Tibial artery (tissue), 4 donors: ENCODE measurements at regions not wholly inside any gene's neighbourhood (a gene's known extent, or its start where the extent isn't known, plus 50 kb on each side); places are given as distances from the start of the nearest gene placed in this dataset.
"Not testable (repeated sequence)": the region's sequence is repeated elsewhere in the genome, so short reads cannot be mapped to it uniquely, and the experiment has no call there.

Experiments
- DNase-seq, 2 donors: peaks; one replicate each; pipeline ENCODE4 v3.0.0-alpha.2; 2019
- H3K27ac ChIP-seq, 2 donors: fragments of 200-600 bp; sonication (generic) in 1 of 2; 1 replicate in 1 of 2; 2 replicates in 1 of 2; pipeline ENCODE4 v1.5.1; 2018 to 2019; ENCODE audit warnings: mild to moderate bottlenecking in 1 of 2
- H3K27me3 ChIP-seq, 2 donors: fragments of 200-600 bp; sonication (generic) in 1 of 2; one replicate each; pipeline versions ENCODE4 v1.5.1 to v1.6.0; 2016 to 2019
- H3K36me3 ChIP-seq, 3 donors: fragments of 200-600 bp; sonication (generic) in 2 of 3; one replicate each; pipeline ENCODE4 v1.5.1; 2016 to 2019; ENCODE audit warnings: mild to moderate bottlenecking in 2 of 3
- H3K4me1 ChIP-seq, 4 donors: fragments of 200-600 bp; sonication (generic) in 2 of 4; 1 replicate in 3 of 4; 2 replicates in 1 of 4; pipeline ENCODE4 v1.5.1; 2016 to 2019
- H3K4me3 ChIP-seq, 2 donors: fragments of 200-600 bp; sonication (generic) in 1 of 2; 1 replicate in 1 of 2; 2 replicates in 1 of 2; pipeline ENCODE4 v1.5.1; 2018 to 2019; ENCODE audit warnings: mild to moderate bottlenecking in 2 of 2
- H3K9me3 ChIP-seq, 3 donors: fragments of 200-600 bp; sonication (generic) in 1 of 3; one replicate each; pipeline ENCODE4 v1.5.1; 2016 to 2019
- CTCF ChIP-seq, 2 experiments: fragments of 200-600 bp in 1 of 2; fragments of 450-650 bp in 1 of 2; IDR thresholded peaks; one replicate each; pipeline ENCODE4 v1.5.1; 2017 to 2019; ENCODE audit warnings: antibody characterized with exemption in 2 of 2, mild to moderate bottlenecking in 1 of 2, moderate library complexity in 1 of 2
- intact Hi-C: fragments of 100-400 bp; cut with DNase I; formaldehyde crosslinking; loops from one replicate; pipeline ENCODE4 v1.15.0; 2023; ENCODE audit warnings: low total_unique reads

- H3K27me3 ChIP-seq: no peaks in the 10 kb centered on the region
- no peak for DNase-seq
- H3K4me3 ChIP-seq: no peak overlapping the region
- H3K27ac ChIP-seq: no peak overlapping the region
- TF ChIP-seq CTCF (IDR thresholded peaks at IDR 0.05): no peak
- intact Hi-C loops: no loop called here
- no peaks in the 10 kb centered on the region for H3K36me3 ChIP-seq
- peaks cover 0 to 4% (median 0%) of the 10 kb centered on the region in 3 donors for H3K9me3 ChIP-seq
- no peaks in the 10 kb centered on the region for H3K4me1 ChIP-seq
Observed at GRCh38 chr5:101716941-101717340, 579.1 kb downstream of the SLCO4C1 start.

- intact Hi-C loops, H3K4me3 ChIP-seq, H3K27me3 ChIP-seq, H3K4me1 ChIP-seq, H3K9me3 ChIP-seq, H3K27ac ChIP-seq, DNase-seq, H3K36me3 ChIP-seq: not testable (repeated sequence)
Observed at GRCh38 chr5:101715790-101716189, 580.3 kb downstream of the SLCO4C1 start.

- Histone ChIP-seq H3K36me3 (no peaks in the 10 kb centered on the region), H3K27me3 (no peaks in the 10 kb centered on the region), H3K4me3 (no peak overlapping the region), H3K9me3 (no peaks in the 10 kb centered on the region), H3K4me1 (no peaks in the 10 kb centered on the region), H3K27ac (no peak overlapping the region)
- no peak for TF ChIP-seq CTCF (IDR thresholded peaks at IDR 0.05)
- DNase-seq: no peak
- intact Hi-C loops: no loop called here
Observed at GRCh38 chr5:101689306-101689705, 606.8 kb downstream of the SLCO4C1 start.

GRCh38 chr5:101688156-101688555 lies 607.9 kb downstream of the SLCO4C1 start:
- DNase-seq: no peak
- intact Hi-C loops: no loop called here
- no peak for TF ChIP-seq CTCF (IDR thresholded peaks at IDR 0.05)
- Histone ChIP-seq H3K27ac (no peak overlapping the region), H3K9me3 (no peaks in the 10 kb centered on the region), H3K27me3 (no peaks in the 10 kb centered on the region), H3K4me1 (no peaks in the 10 kb centered on the region), H3K4me3 (no peak overlapping the region), H3K36me3 (no peaks in the 10 kb centered on the region)

GRCh38 chr5:101687349-101687985 lies 608.6 kb downstream of the SLCO4C1 start:
- intact Hi-C loops: no loop called here
- H3K4me1 ChIP-seq: no peaks in the 10 kb centered on the region
- H3K27ac ChIP-seq: no peak overlapping the region
- no peaks in the 10 kb centered on the region for H3K9me3 ChIP-seq
- no peaks in the 10 kb centered on the region for H3K36me3 ChIP-seq
- TF ChIP-seq CTCF (IDR thresholded peaks at IDR 0.05): no peak
- no peak overlapping the region for H3K4me3 ChIP-seq
- DNase-seq: no peak
- H3K27me3 ChIP-seq: no peaks in the 10 kb centered on the region

- TF ChIP-seq CTCF (IDR thresholded peaks at IDR 0.05): no peak
- Histone ChIP-seq H3K4me3 (no peak overlapping the region), H3K9me3 (no peaks in the 10 kb centered on the region), H3K4me1 (no peaks in the 10 kb centered on the region), H3K27ac (no peak overlapping the region), H3K27me3 (no peaks in the 10 kb centered on the region), H3K36me3 (no peaks in the 10 kb centered on the region)
- no peak for DNase-seq
- intact Hi-C loops: no loop called here
Observed at GRCh38 chr5:101686536-101687157, 609.4 kb downstream of the SLCO4C1 start.
